Suprapubic skin (tissue), 3 donors: ENCODE measurements at regions not wholly inside any gene's neighbourhood (a gene's known extent, or its start where the extent isn't known, plus 50 kb on each side); places are given as distances from the start of the nearest gene placed in this dataset.

ENCODE experiments used
- CTCF ChIP-seq, 2 donors: fragments of 200-600 bp in 1 of 2; fragments of 450-650 bp in 1 of 2; sonication (generic) in 1 of 2; IDR thresholded peaks; one replicate each; pipeline ENCODE4 v1.5.1; 2016 to 2019; ENCODE audit warnings: antibody characterized with exemption in 2 of 2, mild to moderate bottlenecking in 1 of 2, moderate library complexity in 1 of 2
- EP300 ChIP-seq: sonication (generic); formaldehyde crosslinking; IDR thresholded peaks from one replicate; pipeline ENCODE4 v1.6.1; 2017; ENCODE audit warnings: antibody characterized with exemption
- POLR2A ChIP-seq, 2 donors: fragments of 450-650 bp; IDR thresholded peaks; one replicate each; pipeline ENCODE4 v1.6.1; 2017; ENCODE audit warnings: antibody characterized with exemption in 2 of 2, mild to moderate bottlenecking in 2 of 2, moderate library complexity in 2 of 2

- TF ChIP-seq CTCF (IDR thresholded peaks at IDR 0.05) (no peak), POLR2A (IDR thresholded peaks at IDR 0.05) (no peak), EP300 (no peak)
Observed at GRCh38 chr18:35777039-35777438, 195.4 kb upstream of the RMP24 start.
